ENCODE measurements at regions not wholly inside any gene's neighbourhood (a gene's known extent, or its start where the extent isn't known, plus 50 kb on each side); places are given as distances from the start of the nearest gene placed in this dataset.
"Not testable (repeated sequence)": the region's sequence is repeated elsewhere in the genome, so short reads cannot be mapped to it uniquely, and the experiment has no call there.

DNA sequence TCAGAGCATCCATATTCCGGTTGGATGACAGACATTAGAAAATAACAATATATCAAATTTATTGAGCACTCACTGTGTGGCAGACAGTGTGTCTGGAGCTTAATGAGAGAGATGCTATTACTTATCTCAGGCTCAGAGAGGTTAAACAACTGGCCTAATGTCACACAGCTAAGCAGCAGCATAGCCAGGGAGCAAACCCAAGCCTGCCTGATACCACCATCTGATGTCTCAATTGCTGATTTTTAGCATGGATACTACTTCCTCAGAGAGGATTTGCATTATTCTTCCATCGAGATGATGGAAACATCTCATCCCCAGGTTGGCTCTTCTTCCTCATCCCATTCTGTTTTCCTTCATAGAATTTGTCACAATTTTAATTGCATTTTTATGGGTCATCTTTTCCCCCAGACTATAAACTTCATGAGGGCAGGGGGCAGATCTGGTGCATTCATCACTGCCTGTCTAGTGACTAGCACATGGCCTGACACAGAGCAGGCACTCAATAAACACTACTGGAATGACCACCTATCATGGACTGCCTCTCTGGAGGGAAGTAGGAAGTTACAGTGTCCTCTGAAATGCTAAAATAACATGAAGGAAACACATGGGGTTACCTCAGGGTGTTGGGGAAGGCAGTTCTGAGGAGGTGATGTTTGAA lies 344.8 kb upstream of the CCL2 start:
- no peak for DNase-seq

DNA sequence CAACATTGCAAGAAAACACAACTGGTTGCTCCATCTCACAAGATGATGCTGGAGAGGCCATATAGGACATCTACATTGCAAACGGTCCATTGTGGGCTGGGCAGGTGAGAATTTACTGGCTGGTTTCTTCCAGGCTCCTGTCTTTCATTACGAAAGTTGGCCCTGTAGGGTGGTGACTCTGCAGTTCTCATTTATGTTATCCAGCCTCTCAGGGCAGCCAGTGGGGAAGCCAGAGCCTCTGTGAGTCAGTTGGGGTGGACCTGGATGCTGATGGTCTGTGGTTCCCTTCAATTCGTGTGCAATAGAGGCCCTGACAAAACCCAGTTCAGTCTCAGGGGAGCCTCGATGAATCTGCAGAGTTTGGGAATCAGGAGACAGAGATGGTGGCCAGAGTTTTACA lies 341.0 kb upstream of the CCL2 start:
- DNase-seq, result no peak

DNA sequence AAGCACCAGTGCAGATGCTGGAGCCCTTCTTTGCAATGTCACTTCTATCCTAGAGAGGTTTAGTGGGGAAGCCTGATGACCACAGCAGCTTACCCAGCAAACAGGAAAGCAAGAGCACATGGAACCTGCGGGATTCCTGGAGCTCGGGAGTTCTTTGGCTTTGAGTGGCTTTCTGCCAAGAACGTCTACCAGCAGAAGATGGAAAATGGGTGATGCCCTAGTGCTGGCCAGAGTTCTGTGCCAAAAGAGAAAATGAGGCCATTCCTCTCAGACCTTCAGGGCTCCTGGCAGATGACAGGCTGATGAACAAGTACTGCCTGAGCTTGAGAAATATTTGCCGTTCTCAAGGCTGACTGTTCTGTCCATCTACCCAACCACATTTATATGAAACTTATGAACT lies 332.1 kb upstream of the CCL2 start:
- DNase-seq, result no peak

DNA sequence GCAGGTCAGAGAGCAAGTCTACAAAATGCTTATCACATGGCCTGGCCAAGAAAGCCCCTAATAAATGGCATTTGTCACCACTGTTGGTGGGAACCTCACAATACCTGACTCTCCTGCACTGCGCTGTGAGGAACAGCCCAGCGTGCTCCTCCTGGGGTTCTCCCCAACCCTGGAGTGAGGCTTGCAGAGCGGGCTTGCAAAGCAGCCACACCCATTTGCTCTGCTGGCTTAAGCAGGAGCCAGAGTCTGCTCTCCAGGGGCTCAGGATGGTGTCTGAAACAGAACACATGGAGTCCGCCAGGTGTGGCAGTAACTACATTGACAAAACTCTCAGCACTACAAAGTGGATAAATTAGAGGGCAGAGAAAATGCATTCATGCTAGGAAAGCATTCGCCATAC lies 331.0 kb upstream of the CCL2 start:
- no peak for DNase-seq

DNA sequence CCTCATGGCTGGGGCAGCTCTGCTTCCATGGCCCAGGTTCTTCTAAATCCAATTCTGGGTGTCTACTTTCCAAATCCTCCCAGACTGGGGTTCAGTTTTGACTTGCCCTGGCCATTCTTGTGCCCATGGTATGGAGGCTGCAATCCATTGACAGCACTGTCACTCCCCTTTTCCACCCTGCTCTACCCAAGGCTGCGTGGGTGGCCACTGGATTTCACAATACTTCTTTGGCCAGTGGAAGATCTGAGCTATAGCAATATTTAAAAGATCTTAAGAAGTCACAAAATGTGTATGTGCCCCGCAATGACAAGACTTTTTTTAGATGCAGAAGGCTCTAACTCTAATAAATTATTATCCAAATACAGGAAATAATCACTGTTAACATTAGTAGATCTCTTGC lies 329.4 kb upstream of the CCL2 start:
- DNase-seq, result no peak

DNA sequence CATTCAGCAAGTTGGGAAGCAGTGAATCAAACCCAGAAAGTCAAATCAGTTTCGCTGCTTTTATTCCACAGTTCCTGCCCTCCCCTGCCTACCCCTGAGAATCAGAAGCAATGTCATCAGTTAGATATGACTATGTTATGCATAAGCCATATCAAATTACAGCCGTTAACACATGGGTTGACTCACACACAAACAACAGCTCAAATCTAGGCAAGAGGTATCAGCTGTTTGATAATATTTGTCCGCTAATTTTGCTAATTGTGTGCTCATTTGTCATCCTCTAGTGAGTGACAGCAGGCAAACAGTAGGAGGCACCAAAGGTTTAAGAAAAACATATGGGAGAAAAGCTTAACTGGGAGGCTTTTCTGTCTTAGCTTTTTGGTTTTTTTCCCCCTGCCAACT lies 327.4 kb upstream of the CCL2 start:
- no peak for DNase-seq

DNA sequence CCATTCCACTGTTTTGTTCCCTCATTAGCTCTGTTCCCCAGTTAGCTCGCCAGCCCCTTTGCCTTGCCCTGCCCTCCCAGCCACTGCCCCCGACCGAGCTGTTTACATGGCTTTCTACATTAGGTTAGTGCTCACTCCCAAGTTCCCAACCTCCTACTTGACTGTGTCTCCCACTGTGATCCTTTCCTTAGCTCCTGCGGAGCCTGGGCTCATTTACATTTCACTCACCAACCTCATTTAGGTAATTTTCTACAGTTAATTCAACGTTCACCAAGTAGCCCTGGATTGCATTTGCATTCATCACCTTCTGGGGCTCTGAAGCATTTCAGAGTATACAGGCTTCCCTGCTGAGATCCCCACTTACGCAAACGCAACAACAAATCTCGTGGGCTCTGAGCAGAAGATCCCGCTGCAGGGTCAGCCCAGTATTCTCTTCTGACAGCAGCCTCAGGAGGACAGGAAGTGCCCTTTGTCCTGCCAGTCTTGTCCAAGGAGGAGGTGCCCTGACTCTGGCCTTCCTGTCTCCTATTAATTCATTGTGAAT lies 325.8 kb upstream of the CCL2 start:
- no peak for DNase-seq

DNA sequence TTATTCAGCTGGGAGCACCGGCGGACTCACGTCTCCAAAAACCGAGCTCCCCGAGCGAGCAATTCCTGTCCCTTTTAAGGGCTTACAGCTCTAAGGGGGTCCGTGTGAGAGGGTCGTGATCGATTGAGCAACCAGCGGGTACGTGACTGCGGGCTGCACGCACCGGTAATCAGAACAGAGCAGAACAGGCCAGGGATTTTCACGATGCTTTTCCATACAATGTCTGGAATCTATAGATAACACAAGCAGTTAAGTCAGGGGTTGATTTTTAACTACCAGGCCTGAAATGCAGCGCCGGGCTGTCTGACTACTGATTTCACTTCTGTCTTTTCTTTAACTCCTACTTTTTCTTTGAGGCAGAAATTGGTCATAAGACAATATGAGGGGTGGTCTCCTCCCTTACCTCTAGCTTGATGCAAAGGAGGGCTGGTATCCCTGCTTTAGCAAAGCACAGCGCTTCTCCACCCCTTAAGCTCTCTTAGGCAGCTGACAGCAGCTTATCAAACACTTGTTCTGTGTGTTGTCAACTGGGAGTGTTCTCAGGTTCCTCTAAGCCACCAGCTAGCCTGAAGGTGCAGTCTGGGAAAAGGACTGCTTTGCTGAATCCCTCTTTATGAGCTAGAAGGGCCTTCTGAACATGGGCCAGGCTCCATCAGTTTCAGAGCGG lies 323.8 kb upstream of the CCL2 start:
- not testable (repeated sequence) for DNase-seq

DNA sequence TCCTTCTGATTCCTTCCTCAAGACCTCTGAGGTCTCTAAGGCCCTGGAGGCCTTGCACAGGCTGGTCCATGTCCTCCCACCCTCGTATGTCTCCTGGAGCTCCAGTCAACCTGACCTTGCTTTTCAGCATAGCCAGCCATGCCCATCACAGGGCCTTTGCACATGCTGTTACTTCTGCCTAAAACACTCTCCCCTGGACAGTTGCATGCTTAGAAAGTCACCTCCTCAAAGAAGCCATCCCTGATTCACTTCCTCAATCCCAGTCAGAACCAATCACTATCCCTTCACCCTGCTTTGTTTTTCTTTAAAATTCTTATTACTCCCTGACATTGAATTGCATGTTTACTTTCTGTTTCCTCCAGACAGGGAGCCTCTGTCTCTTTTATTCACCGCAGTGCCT lies 322.1 kb upstream of the CCL2 start:
- DNase-seq, result no peak

DNA sequence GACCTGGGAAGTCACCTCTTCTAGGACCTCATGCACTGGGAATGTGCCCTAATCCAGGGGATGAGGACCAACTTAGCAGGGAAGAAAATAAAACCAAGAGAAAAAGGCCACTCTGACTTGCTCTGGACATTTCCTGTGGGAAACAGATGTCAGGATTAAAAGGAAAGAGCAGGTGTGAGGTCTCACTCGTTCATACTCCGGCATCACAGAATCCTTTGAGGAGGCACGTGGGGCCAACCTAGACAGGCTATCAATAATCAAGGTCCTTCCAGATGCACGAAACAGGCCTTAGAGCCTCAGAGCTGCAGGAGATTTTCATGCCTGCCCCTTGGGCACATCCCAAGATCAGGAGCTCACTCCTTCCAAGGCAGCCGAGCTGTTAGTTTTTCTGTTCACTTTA lies 321.5 kb upstream of the CCL2 start:
- no peak for DNase-seq

DNA sequence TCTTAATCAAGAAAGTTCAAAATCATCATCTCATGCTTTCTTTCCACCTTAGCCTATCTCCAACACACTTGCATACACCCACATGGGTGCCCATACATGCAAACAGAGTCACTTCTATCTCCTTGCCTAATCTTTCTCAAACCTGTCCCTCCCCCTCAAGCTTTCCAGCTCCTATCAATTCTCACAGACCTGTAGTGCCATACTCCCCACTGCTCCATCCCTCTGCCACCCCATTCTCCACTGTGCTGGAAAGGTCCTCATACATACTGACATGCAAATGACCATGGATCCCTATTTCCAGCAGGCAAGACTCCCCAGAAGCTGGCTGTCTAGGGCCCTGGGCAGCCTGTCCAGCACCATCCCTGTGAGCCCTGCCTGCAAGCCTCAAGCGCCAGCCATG lies 320.4 kb upstream of the CCL2 start:
- DNase-seq, result no peak

DNA sequence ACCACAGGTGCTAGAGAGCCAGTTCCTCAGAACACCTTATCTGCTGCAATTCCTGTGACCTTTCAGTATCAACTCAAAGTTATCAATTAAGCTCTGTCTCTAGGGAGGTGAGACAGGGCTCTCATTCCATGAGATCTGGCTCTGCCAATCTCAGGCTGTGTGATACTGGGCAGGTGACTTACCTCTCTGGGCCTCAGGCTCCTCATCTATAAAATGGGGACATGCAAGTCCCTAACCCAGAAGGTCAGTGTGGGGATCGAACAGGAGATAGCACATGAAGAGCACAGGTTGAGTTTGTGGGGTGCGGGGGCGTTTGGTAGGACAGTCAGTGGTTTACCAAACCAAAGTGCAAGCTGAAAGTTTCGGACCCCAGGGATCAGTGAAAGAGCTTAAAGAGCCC lies 319.3 kb upstream of the CCL2 start:
- no peak for DNase-seq

DNA sequence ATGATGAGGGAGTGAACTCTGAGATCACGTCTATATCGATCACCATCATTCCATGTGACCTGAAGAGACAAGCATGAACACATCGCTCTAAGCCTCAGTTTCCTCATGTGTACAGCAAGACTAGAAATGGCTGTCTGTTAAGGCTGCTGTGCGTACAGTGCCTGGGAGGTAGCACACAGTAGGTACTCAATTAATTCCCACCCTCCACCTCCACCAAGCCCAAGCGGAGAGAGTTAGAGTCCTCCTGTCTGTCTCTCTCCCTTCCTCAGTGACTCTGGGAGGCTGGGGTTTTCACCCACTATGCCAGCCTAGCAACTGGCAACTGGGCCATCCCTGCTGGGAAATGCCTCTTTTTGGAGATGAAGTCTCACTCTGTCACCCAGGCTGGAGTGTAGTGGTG lies 318.3 kb upstream of the CCL2 start:
- DNase-seq, result no peak

DNA sequence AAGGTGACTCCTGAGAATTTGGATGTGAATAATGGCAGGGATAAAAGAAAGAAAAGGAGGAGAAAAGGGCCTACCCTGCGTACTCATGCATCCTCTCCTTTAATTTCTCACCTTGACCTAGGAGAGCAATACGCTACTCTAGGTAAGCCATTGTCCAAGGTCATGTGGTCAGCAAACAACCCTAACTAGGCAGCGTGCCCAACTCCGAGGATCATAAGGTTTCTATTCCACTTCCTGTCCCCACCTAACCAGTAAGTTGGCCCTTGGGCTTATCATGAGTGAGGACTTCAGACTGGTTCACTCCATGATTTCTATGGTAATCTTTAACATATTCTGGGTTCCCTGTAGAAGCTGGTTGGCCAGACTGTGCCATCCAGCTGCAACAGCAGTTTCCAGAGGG lies 315.1 kb upstream of the CCL2 start:
- DNase-seq, result no peak

DNA sequence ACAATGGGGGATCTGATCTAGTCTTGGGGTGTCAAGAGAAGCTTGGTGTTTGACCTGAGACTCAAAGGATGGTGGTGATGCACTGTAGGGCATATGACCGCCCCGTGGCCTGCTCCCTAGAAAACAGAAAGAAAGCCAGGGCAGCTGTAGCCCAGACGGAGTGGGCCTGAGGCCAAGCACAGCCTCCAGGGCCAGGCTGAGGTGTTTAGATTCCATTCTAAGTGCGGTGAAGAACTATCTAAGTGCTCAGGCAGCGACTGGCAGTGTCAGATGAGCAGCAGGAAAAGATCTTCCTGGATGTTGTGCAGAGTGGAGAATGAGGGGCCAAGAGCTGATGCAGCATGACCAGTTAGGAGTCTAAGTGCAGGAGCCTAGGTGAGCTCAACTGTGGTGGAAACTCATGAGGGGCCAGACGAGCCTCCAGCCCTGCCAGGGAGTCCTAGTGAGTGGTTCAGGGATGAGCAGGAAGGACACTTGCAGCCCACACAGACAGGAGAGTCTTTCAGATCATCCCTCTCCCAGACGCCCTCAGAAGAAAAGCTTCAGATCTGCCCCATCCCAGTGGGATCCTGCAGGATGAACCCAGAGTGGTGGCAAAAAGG lies 314.2 kb upstream of the CCL2 start:
- DNase-seq, result no peak

DNA sequence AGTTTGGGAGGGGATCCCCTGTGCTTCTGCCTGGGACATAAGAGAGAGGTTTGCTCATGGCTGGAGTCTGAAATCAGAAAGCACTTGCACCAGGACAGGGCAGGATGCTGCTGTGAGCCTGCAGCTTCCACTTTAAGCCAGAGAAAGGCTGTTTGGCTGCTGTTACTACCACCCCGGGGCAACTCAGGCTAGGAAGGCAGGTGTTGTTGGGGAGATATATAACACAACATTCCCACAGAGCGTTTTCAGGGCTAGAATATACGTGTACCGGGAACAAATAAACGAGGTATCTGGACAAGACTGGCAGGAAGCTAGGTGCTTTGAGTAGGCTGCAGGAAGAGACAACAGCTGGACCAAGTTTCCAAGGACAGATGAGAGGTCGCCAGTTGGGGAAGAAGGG lies 313.3 kb upstream of the CCL2 start:
- DNase-seq, result no peak

DNA sequence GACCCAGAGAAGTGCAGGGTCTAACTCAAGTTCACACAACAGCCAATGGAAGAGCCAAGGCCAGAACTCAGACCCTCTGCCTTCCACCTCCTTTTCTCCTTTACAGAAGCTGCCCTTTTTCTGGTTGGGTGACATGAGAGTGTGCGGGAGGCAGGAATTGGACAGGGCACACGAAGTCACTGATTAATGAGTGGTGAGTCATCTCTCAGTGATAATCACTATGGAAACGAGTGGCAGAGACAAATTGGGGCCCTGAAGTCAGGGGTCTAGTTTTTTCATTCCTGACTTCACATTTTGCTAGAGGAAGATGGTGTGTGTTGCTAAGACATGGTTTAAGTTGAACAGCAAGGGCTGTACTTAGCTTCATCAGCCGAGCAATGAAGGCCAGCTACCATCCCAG lies 312.7 kb upstream of the CCL2 start:
- DNase-seq, result no peak

DNA sequence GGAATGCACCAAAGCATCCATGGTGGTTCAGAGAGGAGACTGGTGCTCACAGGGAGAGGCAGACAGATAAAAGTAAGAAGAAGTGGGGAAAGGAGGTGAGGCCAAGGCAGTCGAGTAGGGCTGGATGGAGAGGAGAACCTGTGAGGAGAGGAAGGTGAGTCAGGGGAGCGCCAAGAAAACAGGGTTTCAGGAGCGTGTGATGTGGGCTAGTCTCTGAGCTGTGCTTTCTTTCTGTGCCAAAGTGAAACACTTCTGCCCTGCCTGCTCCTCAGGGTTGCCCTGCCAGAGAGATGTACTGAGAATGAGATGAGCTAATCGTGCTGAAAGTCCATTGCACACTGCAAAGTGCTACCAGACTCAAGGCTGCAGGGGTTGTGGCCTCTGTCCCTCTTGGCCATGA lies 310.7 kb upstream of the CCL2 start:
- no peak for DNase-seq

DNA sequence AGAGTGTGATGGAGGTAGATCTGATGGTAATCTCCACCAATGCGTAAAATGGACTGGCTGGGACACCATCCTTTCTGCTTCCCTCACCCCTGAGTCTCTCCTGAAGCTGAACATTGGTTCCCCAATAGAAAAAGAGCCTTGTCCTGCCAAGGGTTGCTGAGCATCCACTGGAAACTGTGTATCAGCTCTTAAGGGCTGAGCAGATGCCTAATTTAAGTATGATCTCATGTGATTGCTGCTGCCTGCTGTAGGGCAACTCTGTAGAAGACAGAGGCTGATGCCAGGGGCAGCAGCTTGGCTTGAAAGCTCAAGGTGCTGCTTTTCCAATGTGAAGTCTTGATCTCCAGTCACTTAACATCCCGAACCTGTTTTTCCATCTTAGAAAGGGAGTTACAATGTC lies 310.3 kb upstream of the CCL2 start:
- no peak for DNase-seq

DNA sequence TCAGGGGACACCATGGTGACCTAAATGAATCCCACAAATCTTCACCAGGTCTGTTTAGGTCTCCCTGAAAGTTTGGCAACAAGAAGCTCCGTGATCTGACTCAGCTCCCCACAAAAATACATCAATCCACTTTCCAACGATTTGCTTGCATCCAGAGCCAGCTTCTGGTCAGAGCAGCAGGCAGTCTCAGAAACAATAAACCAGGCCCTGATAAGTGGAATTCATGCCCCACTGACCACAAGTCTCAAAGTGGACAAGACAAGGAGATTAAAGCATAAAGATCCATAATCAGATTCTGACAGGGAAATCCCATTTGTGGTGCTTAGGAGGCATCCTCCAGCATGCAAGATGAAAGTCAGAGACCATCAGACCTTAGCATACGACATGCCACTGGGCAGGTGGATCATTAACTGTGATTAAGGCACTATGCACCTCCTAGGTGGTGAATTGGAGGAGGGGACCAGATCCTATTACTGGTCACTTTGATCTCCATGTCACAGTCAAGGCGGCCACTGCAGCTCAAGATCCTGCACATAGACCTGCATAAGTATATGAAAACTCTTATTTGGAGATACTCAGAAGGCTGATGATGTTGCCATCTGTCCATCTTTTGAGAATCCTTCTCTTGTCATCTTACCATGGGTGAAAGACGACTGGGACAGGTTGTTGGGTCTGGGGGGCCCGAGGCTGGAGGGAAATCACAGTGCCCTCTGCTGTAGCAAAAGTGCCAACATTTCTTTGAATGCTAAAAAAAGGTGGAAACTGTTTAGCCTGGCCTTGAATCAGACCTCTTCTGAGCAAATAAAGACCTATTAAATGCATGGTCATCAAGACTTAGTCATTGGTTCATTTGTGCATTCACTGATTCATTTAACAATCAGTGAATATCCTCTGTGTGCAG lies 309.2 kb upstream of the CCL2 start:
- no peak for DNase-seq

DNA sequence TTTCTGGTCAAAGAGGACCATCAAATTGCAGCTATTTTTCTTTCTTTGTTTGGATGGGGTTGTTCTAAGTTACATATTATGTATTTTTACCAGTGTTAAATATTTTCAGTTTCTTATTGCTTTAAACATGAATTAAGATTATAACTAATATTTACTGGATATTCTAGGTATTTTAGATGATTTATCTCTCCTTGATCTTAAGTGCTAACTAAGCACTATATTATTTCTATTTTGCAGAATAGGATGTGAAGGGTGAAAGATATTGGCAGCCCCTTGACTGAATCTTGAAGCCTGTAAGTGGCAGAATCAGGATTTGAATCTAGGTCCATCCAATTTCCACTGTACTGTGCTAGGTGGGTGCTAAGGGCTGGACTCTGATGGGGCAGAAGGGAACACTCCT lies 307.3 kb upstream of the CCL2 start:
- no peak for DNase-seq

DNA sequence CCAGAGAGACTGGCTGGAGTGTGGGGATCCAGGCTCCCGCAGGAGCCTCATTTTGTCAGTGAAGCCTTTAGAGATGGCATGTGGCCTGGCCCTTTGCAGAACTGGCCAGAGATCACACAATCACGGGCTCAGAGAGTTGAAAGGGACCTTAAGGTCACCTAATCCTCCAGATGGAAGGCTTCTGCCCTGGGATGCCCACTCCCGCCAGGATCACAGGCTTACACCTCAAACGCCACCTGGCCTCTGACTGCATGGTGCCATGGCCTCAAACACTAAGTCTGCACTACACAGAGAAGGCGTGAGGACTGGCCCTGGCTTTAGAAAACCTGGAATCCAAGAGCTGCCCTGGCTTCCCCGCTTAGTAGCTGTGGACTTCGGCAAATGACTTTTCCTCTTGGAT lies 306.8 kb upstream of the CCL2 start:
- no peak for DNase-seq

DNA sequence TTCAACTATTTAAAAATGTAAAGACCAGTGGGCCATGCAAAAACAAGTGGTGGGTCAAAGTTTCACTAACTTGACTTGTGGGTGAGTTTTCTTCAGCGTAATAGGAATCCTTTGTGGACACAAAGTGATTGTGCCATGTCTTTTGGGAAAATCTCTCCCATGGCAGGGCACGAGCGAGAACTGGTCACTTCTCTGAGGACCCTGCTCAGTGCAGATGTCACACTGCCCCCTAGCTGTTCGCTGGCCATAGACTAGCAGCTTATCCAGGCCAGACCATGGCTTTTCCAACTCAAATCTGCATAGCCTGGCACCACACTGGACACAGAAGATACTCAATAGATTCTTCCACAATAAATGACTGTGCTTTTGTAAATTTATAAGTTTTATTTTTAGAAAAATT lies 306.0 kb upstream of the CCL2 start:
- no peak for DNase-seq

DNA sequence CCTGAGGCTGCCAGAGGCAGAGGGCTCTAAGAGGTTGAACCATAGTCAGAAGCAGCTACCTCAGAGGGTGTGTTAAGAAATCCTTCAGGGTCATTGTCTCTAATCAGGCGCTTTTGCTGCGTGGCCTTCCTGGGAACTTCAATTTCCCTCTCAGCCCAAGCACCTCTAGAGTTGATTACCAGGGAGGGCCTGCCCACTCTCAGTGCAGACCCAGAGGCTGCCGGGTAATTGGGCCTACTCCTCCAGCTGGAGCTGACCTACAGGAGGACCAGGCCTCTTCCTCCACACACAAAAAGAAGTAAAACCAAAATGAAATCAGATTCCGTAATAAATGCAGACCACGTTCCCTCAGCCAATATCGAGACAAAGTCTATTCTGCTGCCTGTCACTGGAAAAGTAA lies 305.0 kb upstream of the CCL2 start:
- no peak for DNase-seq
